ENCODE measurements at regions not wholly inside any gene's neighbourhood (a gene's known extent, or its start where the extent isn't known, plus 50 kb on each side); places are given as distances from the start of the nearest gene placed in this dataset.

DNA sequence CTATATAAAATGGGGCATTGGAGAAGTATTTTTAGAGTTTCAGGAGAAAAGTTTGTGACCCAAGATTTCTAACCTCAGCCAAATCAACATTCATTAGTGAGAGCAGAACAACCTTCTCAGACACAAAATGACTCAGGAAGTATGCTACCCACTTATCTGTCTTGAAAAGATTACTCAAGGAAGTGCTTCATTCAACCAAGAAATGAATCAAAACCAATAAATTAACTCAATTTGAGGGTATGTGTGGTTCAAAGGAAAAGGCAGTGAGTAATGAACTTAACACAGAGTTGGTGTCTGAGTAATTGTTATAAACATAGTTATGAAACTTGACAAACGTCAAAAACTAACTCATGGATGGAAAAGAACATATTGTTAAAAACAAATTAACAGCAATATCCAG is 227.6 kb downstream of the HAO1 start (continued):
- TF ChIP-seq PATZ1 (CRISPR knock-in tag; IDR thresholded peaks at IDR 0.05; ENCODE audit: borderline replicate concordance), result no peak
- TF ChIP-seq CSDC2 (CRISPR knock-in tag; IDR thresholded peaks at IDR 0.05), result no peak
- TF ChIP-seq CSRNP3 (CRISPR knock-in tag; IDR thresholded peaks at IDR 0.05), result no peak
- no peak for TF ChIP-seq ZNF8 (CRISPR knock-in tag; IDR thresholded peaks at IDR 0.05)

DNA sequence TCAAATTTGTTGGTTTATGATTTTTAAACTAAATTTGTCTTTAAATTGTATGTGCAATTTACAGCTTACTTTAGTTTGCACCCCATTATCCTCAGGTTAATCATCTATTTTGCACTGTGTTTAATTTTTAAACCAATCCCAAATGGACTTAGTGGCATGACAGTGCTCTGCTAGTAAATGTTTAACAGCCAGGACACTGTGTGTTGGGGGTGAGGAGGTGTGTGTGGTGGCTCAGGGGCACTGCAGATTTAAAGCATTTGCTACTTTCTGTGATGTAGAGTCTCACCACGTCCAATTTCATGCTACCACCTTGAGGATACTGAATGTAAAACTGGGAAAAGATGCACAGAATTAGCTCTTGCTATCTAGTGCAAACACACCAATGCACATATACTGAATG is 225.7 kb downstream of the HAO1 start:
- no peak for TF ChIP-seq ZFP30 (CRISPR knock-in tag; IDR thresholded peaks at IDR 0.05)
- TF ChIP-seq ZNF70 (CRISPR knock-in tag; IDR thresholded peaks at IDR 0.05), result no peak
- TF ChIP-seq, protein P1, sequence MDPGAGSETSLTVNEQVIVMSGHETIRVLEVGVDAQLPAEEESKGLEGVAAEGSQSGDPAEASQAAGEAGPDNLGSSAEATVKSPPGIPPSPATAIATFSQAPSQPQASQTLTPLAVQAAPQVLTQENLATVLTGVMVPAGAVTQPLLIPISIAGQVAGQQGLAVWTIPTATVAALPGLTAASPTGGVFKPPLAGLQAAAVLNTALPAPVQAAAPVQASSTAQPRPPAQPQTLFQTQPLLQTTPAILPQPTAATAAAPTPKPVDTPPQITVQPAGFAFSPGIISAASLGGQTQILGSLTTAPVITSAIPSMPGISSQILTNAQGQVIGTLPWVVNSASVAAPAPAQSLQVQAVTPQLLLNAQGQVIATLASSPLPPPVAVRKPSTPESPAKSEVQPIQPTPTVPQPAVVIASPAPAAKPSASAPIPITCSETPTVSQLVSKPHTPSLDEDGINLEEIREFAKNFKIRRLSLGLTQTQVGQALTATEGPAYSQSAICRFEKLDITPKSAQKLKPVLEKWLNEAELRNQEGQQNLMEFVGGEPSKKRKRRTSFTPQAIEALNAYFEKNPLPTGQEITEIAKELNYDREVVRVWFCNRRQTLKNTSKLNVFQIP (CRISPR knock-in tag; IDR thresholded peaks at IDR 0.05; ENCODE audit: borderline replicate concordance, low read depth), result no peak
- TF ChIP-seq TOX (CRISPR knock-in tag; IDR thresholded peaks at IDR 0.05; ENCODE audit: borderline replicate concordance), result no peak
- no peak for TF ChIP-seq CSDC2 (CRISPR knock-in tag; IDR thresholded peaks at IDR 0.05)
- no peak for TF ChIP-seq OSR1 (CRISPR knock-in tag; IDR thresholded peaks at IDR 0.05)
- no peak for TF ChIP-seq PATZ1 (CRISPR knock-in tag; IDR thresholded peaks at IDR 0.05; ENCODE audit: borderline replicate concordance)
- TF ChIP-seq ZNF8 (CRISPR knock-in tag; IDR thresholded peaks at IDR 0.05), result no peak
- TF ChIP-seq RARB (CRISPR knock-in tag; IDR thresholded peaks at IDR 0.05), result no peak
- TF ChIP-seq ARNTL (CRISPR knock-in tag; IDR thresholded peaks at IDR 0.05; ENCODE audit: borderline replicate concordance, low read depth), result no peak
- no peak for TF ChIP-seq SNAI2 (CRISPR knock-in tag; IDR thresholded peaks at IDR 0.05)
- TF ChIP-seq, protein P2, sequence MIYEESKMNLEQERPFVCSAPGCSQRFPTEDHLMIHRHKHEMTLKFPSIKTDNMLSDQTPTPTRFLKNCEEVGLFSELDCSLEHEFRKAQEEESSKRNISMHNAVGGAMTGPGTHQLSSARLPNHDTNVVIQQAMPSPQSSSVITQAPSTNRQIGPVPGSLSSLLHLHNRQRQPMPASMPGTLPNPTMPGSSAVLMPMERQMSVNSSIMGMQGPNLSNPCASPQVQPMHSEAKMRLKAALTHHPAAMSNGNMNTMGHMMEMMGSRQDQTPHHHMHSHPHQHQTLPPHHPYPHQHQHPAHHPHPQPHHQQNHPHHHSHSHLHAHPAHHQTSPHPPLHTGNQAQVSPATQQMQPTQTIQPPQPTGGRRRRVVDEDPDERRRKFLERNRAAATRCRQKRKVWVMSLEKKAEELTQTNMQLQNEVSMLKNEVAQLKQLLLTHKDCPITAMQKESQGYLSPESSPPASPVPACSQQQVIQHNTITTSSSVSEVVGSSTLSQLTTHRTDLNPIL (CRISPR knock-in tag; IDR thresholded peaks at IDR 0.05; ENCODE audit: low read depth), result no peak
- TF ChIP-seq TSHZ2 (CRISPR knock-in tag; IDR thresholded peaks at IDR 0.05), result no peak
- TF ChIP-seq ISL1 (CRISPR knock-in tag; IDR thresholded peaks at IDR 0.05), result no peak
- TF ChIP-seq CSRNP3 (CRISPR knock-in tag; IDR thresholded peaks at IDR 0.05), result no peak
- no peak for ATAC-seq

GRCh38 chr20:7716286-7716972 is 223.8 kb downstream of the HAO1 start:
- no peak for ATAC-seq
- TF ChIP-seq ZNF70 (CRISPR knock-in tag; IDR thresholded peaks at IDR 0.05), result no peak
- no peak for TF ChIP-seq SNAI2 (CRISPR knock-in tag; IDR thresholded peaks at IDR 0.05)
- TF ChIP-seq ESRRG (CRISPR knock-in tag; IDR thresholded peaks at IDR 0.05), result no peak
- no peak for TF ChIP-seq TOX (CRISPR knock-in tag; IDR thresholded peaks at IDR 0.05; ENCODE audit: borderline replicate concordance)
- no peak for TF ChIP-seq ZFP3 (CRISPR knock-in tag; IDR thresholded peaks at IDR 0.05)
- TF ChIP-seq TCF4 (CRISPR knock-in tag; IDR thresholded peaks at IDR 0.05; ENCODE audit: borderline replicate concordance), result no peak
- TF ChIP-seq PATZ1 (CRISPR knock-in tag; IDR thresholded peaks at IDR 0.05; ENCODE audit: borderline replicate concordance), result no peak
- TF ChIP-seq, protein P2 (CRISPR knock-in tag; IDR thresholded peaks at IDR 0.05; ENCODE audit: low read depth), result no peak
- no peak for TF ChIP-seq ZC3H10 (CRISPR knock-in tag; IDR thresholded peaks at IDR 0.05)
- no peak for TF ChIP-seq ISL1 (CRISPR knock-in tag; IDR thresholded peaks at IDR 0.05)
- no peak for TF ChIP-seq CSDC2 (CRISPR knock-in tag; IDR thresholded peaks at IDR 0.05)

All from SK-N-SH treated with all-trans-retinoic acid at 6 μM for 48 hours (cell line).